WERI-Rb-1 (cell line): ENCODE measurements at regions not wholly inside any gene's neighbourhood (a gene's known extent, or its start where the extent isn't known, plus 50 kb on each side); places are given as distances from the start of the nearest gene placed in this dataset.

Experiments used
- DNase-seq: peaks from one replicate; pipeline ENCODE4 v3.0.0-alpha.2; 2020
- H3K27ac ChIP-seq: fragments of 250-450 bp; sonication (Bioruptor Pico); 2 replicates; pipeline ENCODE4 v1.5.1; 2020; ENCODE audit warnings: mild to moderate bottlenecking, moderate library complexity
- H3K27me3 ChIP-seq: fragments of 250-450 bp; sonication (Bioruptor Pico); 2 replicates; pipeline ENCODE4 v1.5.1; 2021; ENCODE audit warnings: mild to moderate bottlenecking, low read depth, moderate library complexity; ENCODE audit not compliant: insufficient read depth, severe bottlenecking
- H3K36me3 ChIP-seq: fragments of 250-450 bp; sonication (Bioruptor Pico); 2 replicates; pipeline ENCODE4 v1.5.1; 2020; ENCODE audit warnings: mild to moderate bottlenecking, moderate library complexity
- H3K4me3 ChIP-seq: 2 replicates; pipeline ENCODE4 v1.5.1; 2011; ENCODE audit warnings: low read depth, mild to moderate bottlenecking, control low read depth, low read length
- H3K9me3 ChIP-seq: fragments of 250-450 bp; sonication (Bioruptor Pico); 2 replicates; pipeline ENCODE4 v1.5.1; 2021; ENCODE audit warnings: mild to moderate bottlenecking, moderate library complexity; ENCODE audit not compliant: severe bottlenecking
- CTCF ChIP-seq: IDR thresholded peaks from 2 replicates; pipeline ENCODE4 v1.5.1; 2011; ENCODE audit warnings: low read depth, mild to moderate bottlenecking, control low read depth, inconsistent platforms, low read length

- no peak for TF ChIP-seq CTCF
- no peak for DNase-seq
- no peak overlapping the region for H3K4me3 ChIP-seq
- H3K36me3 ChIP-seq = no peaks in the 10 kb centered on the region
- no peaks in the 10 kb centered on the region for H3K9me3 ChIP-seq
- H3K27me3 ChIP-seq = peaks cover 3% of the 10 kb centered on the region
- H3K27ac ChIP-seq = no peak overlapping the region
Measured at GRCh38 chrX:4151798-4152197, 438.3 kb upstream of the PRKX start.

- H3K4me3 ChIP-seq = no peak overlapping the region
Measured at GRCh38 chrX:4150259-4150658, 436.8 kb upstream of the PRKX start.

GRCh38 chrX:4129626-4130025 is 416.2 kb upstream of the PRKX start:
- Histone ChIP-seq H3K27ac (no peak overlapping the region), H3K27me3 (peaks cover 44% of the 10 kb centered on the region), H3K4me3 (no peak overlapping the region), H3K9me3 (no peaks in the 10 kb centered on the region), H3K36me3 (no peaks in the 10 kb centered on the region)
- TF ChIP-seq CTCF = no peak
- no peak for DNase-seq

More at GRCh38 chrX:4150259-4150658, 436.8 kb upstream of the PRKX start:
- no peaks in the 10 kb centered on the region for H3K9me3 ChIP-seq
- no peaks in the 10 kb centered on the region for H3K36me3 ChIP-seq
- no peak for TF ChIP-seq CTCF
- DNase-seq = no peak
- peaks cover 8% of the 10 kb centered on the region for H3K27me3 ChIP-seq
- no peak overlapping the region for H3K27ac ChIP-seq

- no peak for DNase-seq
- no peak for TF ChIP-seq CTCF
- Histone ChIP-seq H3K27me3 (peaks cover 18% of the 10 kb centered on the region), H3K4me3 (no peak overlapping the region), H3K27ac (no peak overlapping the region), H3K9me3 (no peaks in the 10 kb centered on the region), H3K36me3 (no peaks in the 10 kb centered on the region)
Measured at GRCh38 chrX:4118666-4119530, 405.4 kb upstream of the PRKX start.

GRCh38 chrX:4110964-4111363 is 397.5 kb upstream of the PRKX start:
- no peaks in the 10 kb centered on the region for H3K9me3 ChIP-seq
- no peaks in the 10 kb centered on the region for H3K36me3 ChIP-seq
- H3K27me3 ChIP-seq = peaks cover 32% of the 10 kb centered on the region
- TF ChIP-seq CTCF = no peak
- no peak for DNase-seq
- H3K27ac ChIP-seq = no peak overlapping the region
- no peak overlapping the region for H3K4me3 ChIP-seq

- TF ChIP-seq CTCF = no peak
Measured at GRCh38 chrX:4094926-4095325, 381.5 kb upstream of the PRKX start.

More at GRCh38 chrX:4094926-4095325, 381.5 kb upstream of the PRKX start:
- Histone ChIP-seq H3K36me3 (no peaks in the 10 kb centered on the region), H3K27ac (no peak overlapping the region), H3K4me3 (no peak overlapping the region), H3K9me3 (no peaks in the 10 kb centered on the region), H3K27me3 (peaks cover 42% of the 10 kb centered on the region)
- DNase-seq = no peak
